GM12878 (cell line): ENCODE measurements at regions not wholly inside any gene's neighbourhood (a gene's known extent, or its start where the extent isn't known, plus 50 kb on each side); places are given as distances from the start of the nearest gene placed in this dataset.

Experiments
- BACH1 ChIP-seq: fragments of 450-650 bp; IDR thresholded peaks from 2 replicates; pipeline ENCODE4 v1.6.1; 2017; ENCODE audit warnings: mild to moderate bottlenecking, borderline replicate concordance
- BRCA1 ChIP-seq: IDR thresholded peaks from 2 replicates; pipeline ENCODE4 v1.6.1; 2011; ENCODE audit warnings: low read depth, low read length, improper control_type of control experiment
- EED ChIP-seq: sonication (generic); IDR thresholded peaks from 2 replicates; pipeline ENCODE4 v1.6.1; 2016; ENCODE audit warnings: antibody characterized with exemption, low read depth
- ESRRA ChIP-seq: IDR thresholded peaks from 2 replicates; pipeline ENCODE4 v1.6.1; 2012; ENCODE audit warnings: mild to moderate bottlenecking, low read length, improper control_type of control experiment
- HCFC1 ChIP-seq: fragments of 150-350 bp; IDR thresholded peaks from 2 replicates; pipeline ENCODE4 v1.6.1; 2014; ENCODE audit warnings: low read length
- SP1 ChIP-seq: IDR thresholded peaks from one replicate; pipeline ENCODE4 v1.6.1; 2011; ENCODE audit warnings: low read depth, low read length
- STAT1 ChIP-seq: fragments of 450-650 bp; conservative IDR thresholded peaks from 2 replicates; pipeline ENCODE4 v1.6.1; 2014; ENCODE audit warnings: antibody characterized with exemption, mild to moderate bottlenecking
- TCF3 ChIP-seq: IDR thresholded peaks from 2 replicates; pipeline ENCODE4 v1.6.1; 2012; ENCODE audit warnings: low read depth, mild to moderate bottlenecking, low read length, borderline replicate concordance; ENCODE audit not compliant: insufficient read depth
- ZNF217 ChIP-seq: fragments of 450-650 bp; IDR thresholded peaks from 2 replicates; pipeline ENCODE4 v1.6.1; 2017; ENCODE audit warnings: antibody characterized with exemption, mild to moderate bottlenecking
- TF ChIP-seq, protein P1 (sequence below): fragments of 150-350 bp; IDR thresholded peaks from 2 replicates; pipeline ENCODE4 v1.6.1; 2014; ENCODE audit warnings: mild to moderate bottlenecking, low read depth, low read length
- TF ChIP-seq, protein P2 (sequence below): fragments of 450-650 bp; IDR thresholded peaks from 2 replicates; pipeline ENCODE4 v1.6.1; 2017; ENCODE audit warnings: antibody characterized with exemption, mild to moderate bottlenecking, moderate library complexity
- TF ChIP-seq, protein P3 (sequence below): fragments of 450-650 bp; IDR thresholded peaks from 2 replicates; pipeline ENCODE4 v1.6.1; 2017; ENCODE audit warnings: mild to moderate bottlenecking, low read depth, inconsistent platforms; ENCODE audit not compliant: poor library complexity, severe bottlenecking
- TF ChIP-seq, protein P4 (sequence below): fragments of 450-650 bp; formaldehyde crosslinking; IDR thresholded peaks from 2 replicates; pipeline ENCODE4 v1.4.0; 2020; ENCODE audit warnings: mild to moderate bottlenecking, moderate library complexity

DNA sequence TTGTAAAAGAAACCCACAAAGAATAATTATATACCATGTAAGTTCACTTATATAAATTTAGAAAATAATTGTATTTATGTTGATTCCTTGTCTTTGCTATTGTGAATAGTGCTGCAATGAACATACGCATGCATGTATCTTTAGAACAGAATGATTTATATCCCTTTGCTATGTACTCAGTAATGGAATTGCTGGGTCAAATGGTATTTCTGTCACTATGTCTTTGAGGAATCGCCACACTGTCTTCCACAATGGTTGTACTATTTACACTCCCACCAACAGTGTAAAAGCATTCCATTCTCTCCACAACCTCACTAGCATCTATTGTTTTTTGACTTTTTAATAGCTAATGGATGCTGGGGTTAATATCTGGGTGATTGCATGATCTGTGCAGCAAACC, 149.4 kb upstream of the CNTN3 start (continued):
- TF ChIP-seq HCFC1 (no peak), TCF3 (no peak), BACH1 (no peak), BRCA1 (no peak), EED (no peak), ZNF217 (no peak), SP1 (no peak), STAT1 (no peak), ESRRA (no peak)
- TF ChIP-seq, protein P1, sequence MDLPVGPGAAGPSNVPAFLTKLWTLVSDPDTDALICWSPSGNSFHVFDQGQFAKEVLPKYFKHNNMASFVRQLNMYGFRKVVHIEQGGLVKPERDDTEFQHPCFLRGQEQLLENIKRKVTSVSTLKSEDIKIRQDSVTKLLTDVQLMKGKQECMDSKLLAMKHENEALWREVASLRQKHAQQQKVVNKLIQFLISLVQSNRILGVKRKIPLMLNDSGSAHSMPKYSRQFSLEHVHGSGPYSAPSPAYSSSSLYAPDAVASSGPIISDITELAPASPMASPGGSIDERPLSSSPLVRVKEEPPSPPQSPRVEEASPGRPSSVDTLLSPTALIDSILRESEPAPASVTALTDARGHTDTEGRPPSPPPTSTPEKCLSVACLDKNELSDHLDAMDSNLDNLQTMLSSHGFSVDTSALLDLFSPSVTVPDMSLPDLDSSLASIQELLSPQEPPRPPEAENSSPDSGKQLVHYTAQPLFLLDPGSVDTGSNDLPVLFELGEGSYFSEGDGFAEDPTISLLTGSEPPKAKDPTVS, result no peak
- TF ChIP-seq, protein P2, sequence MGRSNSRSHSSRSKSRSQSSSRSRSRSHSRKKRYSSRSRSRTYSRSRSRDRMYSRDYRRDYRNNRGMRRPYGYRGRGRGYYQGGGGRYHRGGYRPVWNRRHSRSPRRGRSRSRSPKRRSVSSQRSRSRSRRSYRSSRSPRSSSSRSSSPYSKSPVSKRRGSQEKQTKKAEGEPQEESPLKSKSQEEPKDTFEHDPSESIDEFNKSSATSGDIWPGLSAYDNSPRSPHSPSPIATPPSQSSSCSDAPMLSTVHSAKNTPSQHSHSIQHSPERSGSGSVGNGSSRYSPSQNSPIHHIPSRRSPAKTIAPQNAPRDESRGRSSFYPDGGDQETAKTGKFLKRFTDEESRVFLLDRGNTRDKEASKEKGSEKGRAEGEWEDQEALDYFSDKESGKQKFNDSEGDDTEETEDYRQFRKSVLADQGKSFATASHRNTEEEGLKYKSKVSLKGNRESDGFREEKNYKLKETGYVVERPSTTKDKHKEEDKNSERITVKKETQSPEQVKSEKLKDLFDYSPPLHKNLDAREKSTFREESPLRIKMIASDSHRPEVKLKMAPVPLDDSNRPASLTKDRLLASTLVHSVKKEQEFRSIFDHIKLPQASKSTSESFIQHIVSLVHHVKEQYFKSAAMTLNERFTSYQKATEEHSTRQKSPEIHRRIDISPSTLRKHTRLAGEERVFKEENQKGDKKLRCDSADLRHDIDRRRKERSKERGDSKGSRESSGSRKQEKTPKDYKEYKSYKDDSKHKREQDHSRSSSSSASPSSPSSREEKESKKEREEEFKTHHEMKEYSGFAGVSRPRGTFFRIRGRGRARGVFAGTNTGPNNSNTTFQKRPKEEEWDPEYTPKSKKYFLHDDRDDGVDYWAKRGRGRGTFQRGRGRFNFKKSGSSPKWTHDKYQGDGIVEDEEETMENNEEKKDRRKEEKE, result no peak
- TF ChIP-seq, protein P3, sequence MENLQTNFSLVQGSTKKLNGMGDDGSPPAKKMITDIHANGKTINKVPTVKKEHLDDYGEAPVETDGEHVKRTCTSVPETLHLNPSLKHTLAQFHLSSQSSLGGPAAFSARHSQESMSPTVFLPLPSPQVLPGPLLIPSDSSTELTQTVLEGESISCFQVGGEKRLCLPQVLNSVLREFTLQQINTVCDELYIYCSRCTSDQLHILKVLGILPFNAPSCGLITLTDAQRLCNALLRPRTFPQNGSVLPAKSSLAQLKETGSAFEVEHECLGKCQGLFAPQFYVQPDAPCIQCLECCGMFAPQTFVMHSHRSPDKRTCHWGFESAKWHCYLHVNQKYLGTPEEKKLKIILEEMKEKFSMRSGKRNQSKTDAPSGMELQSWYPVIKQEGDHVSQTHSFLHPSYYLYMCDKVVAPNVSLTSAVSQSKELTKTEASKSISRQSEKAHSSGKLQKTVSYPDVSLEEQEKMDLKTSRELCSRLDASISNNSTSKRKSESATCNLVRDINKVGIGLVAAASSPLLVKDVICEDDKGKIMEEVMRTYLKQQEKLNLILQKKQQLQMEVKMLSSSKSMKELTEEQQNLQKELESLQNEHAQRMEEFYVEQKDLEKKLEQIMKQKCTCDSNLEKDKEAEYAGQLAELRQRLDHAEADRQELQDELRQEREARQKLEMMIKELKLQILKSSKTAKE, result no peak
- TF ChIP-seq, protein P4, sequence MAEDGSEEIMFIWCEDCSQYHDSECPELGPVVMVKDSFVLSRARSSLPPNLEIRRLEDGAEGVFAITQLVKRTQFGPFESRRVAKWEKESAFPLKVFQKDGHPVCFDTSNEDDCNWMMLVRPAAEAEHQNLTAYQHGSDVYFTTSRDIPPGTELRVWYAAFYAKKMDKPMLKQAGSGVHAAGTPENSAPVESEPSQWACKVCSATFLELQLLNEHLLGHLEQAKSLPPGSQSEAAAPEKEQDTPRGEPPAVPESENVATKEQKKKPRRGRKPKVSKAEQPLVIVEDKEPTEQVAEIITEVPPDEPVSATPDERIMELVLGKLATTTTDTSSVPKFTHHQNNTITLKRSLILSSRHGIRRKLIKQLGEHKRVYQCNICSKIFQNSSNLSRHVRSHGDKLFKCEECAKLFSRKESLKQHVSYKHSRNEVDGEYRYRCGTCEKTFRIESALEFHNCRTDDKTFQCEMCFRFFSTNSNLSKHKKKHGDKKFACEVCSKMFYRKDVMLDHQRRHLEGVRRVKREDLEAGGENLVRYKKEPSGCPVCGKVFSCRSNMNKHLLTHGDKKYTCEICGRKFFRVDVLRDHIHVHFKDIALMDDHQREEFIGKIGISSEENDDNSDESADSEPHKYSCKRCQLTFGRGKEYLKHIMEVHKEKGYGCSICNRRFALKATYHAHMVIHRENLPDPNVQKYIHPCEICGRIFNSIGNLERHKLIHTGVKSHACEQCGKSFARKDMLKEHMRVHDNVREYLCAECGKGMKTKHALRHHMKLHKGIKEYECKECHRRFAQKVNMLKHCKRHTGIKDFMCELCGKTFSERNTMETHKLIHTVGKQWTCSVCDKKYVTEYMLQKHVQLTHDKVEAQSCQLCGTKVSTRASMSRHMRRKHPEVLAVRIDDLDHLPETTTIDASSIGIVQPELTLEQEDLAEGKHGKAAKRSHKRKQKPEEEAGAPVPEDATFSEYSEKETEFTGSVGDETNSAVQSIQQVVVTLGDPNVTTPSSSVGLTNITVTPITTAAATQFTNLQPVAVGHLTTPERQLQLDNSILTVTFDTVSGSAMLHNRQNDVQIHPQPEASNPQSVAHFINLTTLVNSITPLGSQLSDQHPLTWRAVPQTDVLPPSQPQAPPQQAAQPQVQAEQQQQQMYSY (CRISPR knock-in tag), result no peak
